ENCODE measurements at regions not wholly inside any gene's neighbourhood (a gene's known extent, or its start where the extent isn't known, plus 50 kb on each side); places are given as distances from the start of the nearest gene placed in this dataset.

GRCh38 chr3:73120710-73121109, 59.3 kb downstream of the EBLN2 start:
- H3K4me1 ChIP-seq (ENCODE audit: control insufficient read depth, insufficient read depth, low read length): no peaks in the 10 kb centered on the region
- peaks cover 11% of the 10 kb centered on the region for H3K9me3 Mint-ChIP-seq
- no peaks in the 10 kb centered on the region for H3K4me1 Mint-ChIP-seq
- H3K36me3 Mint-ChIP-seq (ENCODE audit: low read depth): no peaks in the 10 kb centered on the region
- 60 to 86% methylated on average over 1 of the region's 1 CpG for whole genome bisulfite sequencing, 2 experiments (ENCODE audit: insufficient coverage in 1 of 2, insufficient read length in 1 of 2)
- no peak overlapping the region for H3K27ac Mint-ChIP-seq
- no peak overlapping the region for H3K9ac ChIP-seq (ENCODE audit: extremely low read depth, low read length, poor library complexity, severe bottlenecking)
- peaks cover 19% of the 10 kb centered on the region for H3K9me3 ChIP-seq (ENCODE audit: control insufficient read depth, low read length)
- DNase-seq: no peak
- no peak for TF ChIP-seq CTCF (conservative IDR thresholded peaks at IDR 0.05)
- no peaks in the 10 kb centered on the region for H3K27me3 ChIP-seq (ENCODE audit: control insufficient read depth, insufficient read depth, low read length, poor library complexity, severe bottlenecking)
- no peak overlapping the region for H3K27ac ChIP-seq (ENCODE audit: low read depth, low read length)
- H3K27me3 Mint-ChIP-seq (ENCODE audit: insufficient read depth): no peaks in the 10 kb centered on the region
- H3K4me3 ChIP-seq (ENCODE audit: low read length): no peak overlapping the region
- no peaks in the 10 kb centered on the region for H3K36me3 ChIP-seq (ENCODE audit: control insufficient read depth, insufficient read depth, low read length)
- no peak overlapping the region for H3K4me3 Mint-ChIP-seq

- Mint-ChIP-seq H3K4me1 (no peaks in the 10 kb centered on the region), H3K36me3 (ENCODE audit: low read depth) (no peaks in the 10 kb centered on the region), H3K4me3 (no peak overlapping the region), H3K27me3 (ENCODE audit: insufficient read depth) (no peaks in the 10 kb centered on the region), H3K27ac (no peak overlapping the region), H3K9me3 (peaks cover 11% of the 10 kb centered on the region)
- 100% methylated on average over 2 of the region's 2 CpGs; no CpG with 5 or more reads in 1 of the 2 experiments for WGBS, 2 experiments (ENCODE audit: insufficient coverage in 1 of 2, insufficient read length in 1 of 2)
- no peak overlapping the region for H3K27ac ChIP-seq (ENCODE audit: low read depth, low read length)
- no peak overlapping the region for H3K4me3 ChIP-seq (ENCODE audit: low read length)
- peaks cover 19% of the 10 kb centered on the region for H3K9me3 ChIP-seq (ENCODE audit: control insufficient read depth, low read length)
- TF ChIP-seq CTCF (conservative IDR thresholded peaks at IDR 0.05): no peak
- no peaks in the 10 kb centered on the region for H3K27me3 ChIP-seq (ENCODE audit: control insufficient read depth, insufficient read depth, low read length, poor library complexity, severe bottlenecking)
- DNase-seq: no peak
- H3K4me1 ChIP-seq (ENCODE audit: control insufficient read depth, insufficient read depth, low read length): no peaks in the 10 kb centered on the region
- H3K9ac ChIP-seq (ENCODE audit: extremely low read depth, low read length, poor library complexity, severe bottlenecking): no peak overlapping the region
- no peaks in the 10 kb centered on the region for H3K36me3 ChIP-seq (ENCODE audit: control insufficient read depth, insufficient read depth, low read length)
Observed at GRCh38 chr3:73121669-73122331, 60.3 kb downstream of the EBLN2 start.

GRCh38 chr3:73134034-73134433, 72.6 kb downstream of the EBLN2 start:
- H3K4me1 ChIP-seq (ENCODE audit: control insufficient read depth, insufficient read depth, low read length): no peaks in the 10 kb centered on the region
- no peak overlapping the region for H3K4me3 ChIP-seq (ENCODE audit: low read length)
- no peaks in the 10 kb centered on the region for H3K9me3 ChIP-seq (ENCODE audit: control insufficient read depth, low read length)
- no peak overlapping the region for H3K9ac ChIP-seq (ENCODE audit: extremely low read depth, low read length, poor library complexity, severe bottlenecking)
- 88% methylated on average over 1 of the region's 1 CpG; no CpG with 5 or more reads in 1 of the 2 experiments for WGBS, 2 experiments (ENCODE audit: insufficient coverage in 1 of 2, insufficient read length in 1 of 2)
- peak; percentile 68 for TF ChIP-seq CTCF (conservative IDR thresholded peaks at IDR 0.05)
- no peaks in the 10 kb centered on the region for H3K36me3 Mint-ChIP-seq (ENCODE audit: low read depth)
- no peak overlapping the region for H3K27ac Mint-ChIP-seq
- no peaks in the 10 kb centered on the region for H3K27me3 ChIP-seq (ENCODE audit: control insufficient read depth, insufficient read depth, low read length, poor library complexity, severe bottlenecking)
- H3K4me3 Mint-ChIP-seq: no peak overlapping the region
- DNase-seq: peak; percentile 62
- H3K9me3 Mint-ChIP-seq: no peaks in the 10 kb centered on the region
- H3K27me3 Mint-ChIP-seq (ENCODE audit: insufficient read depth): peaks cover 3% of the 10 kb centered on the region
- H3K36me3 ChIP-seq (ENCODE audit: control insufficient read depth, insufficient read depth, low read length): no peaks in the 10 kb centered on the region
- no peak overlapping the region for H3K27ac ChIP-seq (ENCODE audit: low read depth, low read length)
- no peaks in the 10 kb centered on the region for H3K4me1 Mint-ChIP-seq
